OCI-LY1 (cell line): ENCODE measurements at regions not wholly inside any gene's neighbourhood (a gene's known extent, or its start where the extent isn't known, plus 50 kb on each side); places are given as distances from the start of the nearest gene placed in this dataset.

Experiments
- CTCF ChIP-seq: fragments of 200-600 bp; sonication (generic), shearing (Covaris generic); IDR thresholded peaks from 2 replicates; pipeline ENCODE4 v1.5.1; 2017; ENCODE audit warnings: mild to moderate bottlenecking, antibody characterized with exemption, low read length, moderate library complexity, mixed read lengths
- EZH2 ChIP-seq: fragments of 200-600 bp; sonication (generic), shearing (Covaris generic); IDR thresholded peaks from 2 replicates; pipeline ENCODE4 v1.8.0; 2017; ENCODE audit warnings: borderline replicate concordance, mixed run types, mild to moderate bottlenecking, antibody characterized with exemption, low read length, moderate library complexity, mixed read lengths

GRCh38 chr3:171976526-171976925, 62.9 kb upstream of the FNDC3B start:
- TF ChIP-seq EZH2, result no peak
- TF ChIP-seq CTCF, result no peak
